Retinal pigment epithelial cell (primary cell): ENCODE measurements at regions not wholly inside any gene's neighbourhood (a gene's known extent, or its start where the extent isn't known, plus 50 kb on each side); places are given as distances from the start of the nearest gene placed in this dataset.
"Not testable (repeated sequence)": the region's sequence is repeated elsewhere in the genome, so short reads cannot be mapped to it uniquely, and the experiment has no call there.

Experiments
- DNase-seq: peaks from one replicate; pipeline ENCODE4 v3.0.0-alpha.2; 2010; ENCODE audit warnings: low read depth
- H3K4me3 ChIP-seq: 2 replicates; pipeline ENCODE4 v1.5.1; 2011; ENCODE audit warnings: mild to moderate bottlenecking, low read length, control low read depth, moderate library complexity
- CTCF ChIP-seq: conservative IDR thresholded peaks from 2 replicates; pipeline ENCODE4 v1.5.1; 2011; ENCODE audit warnings: low read depth, low read length, control low read depth, inconsistent platforms

- no peak for TF ChIP-seq CTCF
- DNase-seq, result no peak
- no peak overlapping the region for H3K4me3 ChIP-seq
Measured at GRCh38 chr2:3899536-3900155, 196.3 kb downstream of the DCDC2C start.

GRCh38 chr2:3902131-3902530 lies 198.8 kb downstream of the DCDC2C start:
- DNase-seq, result no peak
- H3K4me3 ChIP-seq, result no peak overlapping the region
- no peak for TF ChIP-seq CTCF

GRCh38 chr2:3904061-3904460 lies 200.7 kb downstream of the DCDC2C start:
- DNase-seq, result no peak
- no peak overlapping the region for H3K4me3 ChIP-seq
- no peak for TF ChIP-seq CTCF

GRCh38 chr2:3908498-3908897 lies 205.1 kb downstream of the DCDC2C start:
- not testable (repeated sequence) for DNase-seq, H3K4me3 ChIP-seq

- no peak overlapping the region for H3K4me3 ChIP-seq
- DNase-seq, result no peak
- TF ChIP-seq CTCF, result no peak
Measured at GRCh38 chr2:3911882-3912455, 208.6 kb downstream of the DCDC2C start.

GRCh38 chr2:3913166-3913565 lies 209.8 kb downstream of the DCDC2C start:
- DNase-seq, result no peak
- H3K4me3 ChIP-seq, result peak overlapping the region; percentile 25
- TF ChIP-seq CTCF, result no peak

GRCh38 chr2:3914241-3914640 lies 210.9 kb downstream of the DCDC2C start:
- no peak for DNase-seq
- no peak for TF ChIP-seq CTCF
- no peak overlapping the region for H3K4me3 ChIP-seq
